ENCODE measurements at regions not wholly inside any gene's neighbourhood (a gene's known extent, or its start where the extent isn't known, plus 50 kb on each side); places are given as distances from the start of the nearest gene placed in this dataset.

GRCh38 chr13:40271271-40271885 lies 395.1 kb downstream of the FOXO1 start:
- H3K36me3 Mint-ChIP-seq (ENCODE audit: insufficient read depth, unreplicated experiment), result no peaks in the 10 kb centered on the region
- no peak overlapping the region for H3K4me3 Mint-ChIP-seq (ENCODE audit: unreplicated experiment)
- H3K27ac Mint-ChIP-seq (ENCODE audit: unreplicated experiment), result no peak overlapping the region
- no peaks in the 10 kb centered on the region for H3K9me3 Mint-ChIP-seq (ENCODE audit: unreplicated experiment)
- intact Hi-C loops (cut with micrococcal nuclease; ENCODE audit: unreplicated experiment), result no loop called here
- Histone ChIP-seq H3K4me1 (no peaks in the 10 kb centered on the region), H3K36me3 (ENCODE audit: control insufficient read depth, insufficient read depth, low read length) (no peaks in the 10 kb centered on the region), H3K4me3 (ENCODE audit: low read depth, low read length) (no peak overlapping the region), H3K27me3 (replicated peaks; ENCODE audit: control insufficient read depth, insufficient read depth, low read length) (no peaks in the 10 kb centered on the region), H3K9me3 (no peaks in the 10 kb centered on the region)
- no peaks in the 10 kb centered on the region for H3K27me3 Mint-ChIP-seq (ENCODE audit: insufficient read depth, unreplicated experiment)
- no peak for TF ChIP-seq CTCF (IDR thresholded peaks at IDR 0.05; ENCODE audit: insufficient read depth in 1 of 2, low read depth in 1 of 2, low read length in 1 of 2, severe bottlenecking in 1 of 2, unreplicated experiment in 1 of 2)
- BruUV-seq (replicated peaks), result no TSS peak
- ChIA-PET POLR2A (no interaction called here), CTCF (no interaction called here)
- DNase-seq, result no peak
- no peaks in the 10 kb centered on the region for H3K4me1 Mint-ChIP-seq (ENCODE audit: low read depth, unreplicated experiment)

- Histone ChIP-seq H3K27me3 (replicated peaks; ENCODE audit: control insufficient read depth, insufficient read depth, low read length) (no peaks in the 10 kb centered on the region), H3K36me3 (ENCODE audit: control insufficient read depth, insufficient read depth, low read length) (no peaks in the 10 kb centered on the region), H3K4me3 (ENCODE audit: low read depth, low read length) (no peak overlapping the region), H3K4me1 (no peaks in the 10 kb centered on the region), H3K9me3 (no peaks in the 10 kb centered on the region)
- Mint-ChIP-seq H3K9me3 (ENCODE audit: unreplicated experiment) (no peaks in the 10 kb centered on the region), H3K27ac (ENCODE audit: unreplicated experiment) (no peak overlapping the region), H3K4me1 (ENCODE audit: low read depth, unreplicated experiment) (no peaks in the 10 kb centered on the region), H3K27me3 (ENCODE audit: insufficient read depth, unreplicated experiment) (no peaks in the 10 kb centered on the region), H3K36me3 (ENCODE audit: insufficient read depth, unreplicated experiment) (no peaks in the 10 kb centered on the region), H3K4me3 (ENCODE audit: unreplicated experiment) (no peak overlapping the region)
- no TSS peak for BruUV-seq (replicated peaks)
- TF ChIP-seq CTCF (IDR thresholded peaks at IDR 0.05; ENCODE audit: insufficient read depth in 1 of 2, low read depth in 1 of 2, low read length in 1 of 2, severe bottlenecking in 1 of 2, unreplicated experiment in 1 of 2), result no peak
- ChIA-PET CTCF (no interaction called here), POLR2A (no interaction called here)
- intact Hi-C loops (cut with micrococcal nuclease; ENCODE audit: unreplicated experiment), result no loop called here
- no peak for DNase-seq
Measured at GRCh38 chr13:40271931-40272775, 394.3 kb downstream of the FOXO1 start.

GRCh38 chr13:40272776-40273139 lies 393.7 kb downstream of the FOXO1 start:
- Mint-ChIP-seq H3K4me3 (ENCODE audit: unreplicated experiment) (no peak overlapping the region), H3K9me3 (ENCODE audit: unreplicated experiment) (no peaks in the 10 kb centered on the region), H3K36me3 (ENCODE audit: insufficient read depth, unreplicated experiment) (no peaks in the 10 kb centered on the region), H3K4me1 (ENCODE audit: low read depth, unreplicated experiment) (no peaks in the 10 kb centered on the region), H3K27me3 (ENCODE audit: insufficient read depth, unreplicated experiment) (no peaks in the 10 kb centered on the region), H3K27ac (ENCODE audit: unreplicated experiment) (no peak overlapping the region)
- H3K4me3 ChIP-seq (ENCODE audit: low read depth, low read length), result no peak overlapping the region
- no peak for DNase-seq
- intact Hi-C loops (cut with micrococcal nuclease; ENCODE audit: unreplicated experiment), result no loop called here
- H3K27me3 ChIP-seq (replicated peaks; ENCODE audit: control insufficient read depth, insufficient read depth, low read length), result no peaks in the 10 kb centered on the region
- ChIA-PET POLR2A (no interaction called here), CTCF (no interaction called here)
- no peaks in the 10 kb centered on the region for H3K4me1 ChIP-seq
- no peaks in the 10 kb centered on the region for H3K9me3 ChIP-seq
- no peaks in the 10 kb centered on the region for H3K36me3 ChIP-seq (ENCODE audit: control insufficient read depth, insufficient read depth, low read length)
- no peak for TF ChIP-seq CTCF (IDR thresholded peaks at IDR 0.05; ENCODE audit: insufficient read depth in 1 of 2, low read depth in 1 of 2, low read length in 1 of 2, severe bottlenecking in 1 of 2, unreplicated experiment in 1 of 2)
- BruUV-seq (replicated peaks), result no TSS peak

All from Caco-2 (cell line).